ENCODE measurements at regions not wholly inside any gene's neighbourhood (a gene's known extent, or its start where the extent isn't known, plus 50 kb on each side); places are given as distances from the start of the nearest gene placed in this dataset.

GRCh38 chr14:82511399-82511798, 977.7 kb upstream of the SEL1L start:
- BruUV-seq (replicated peaks), result no TSS peak
- no peaks in the 10 kb centered on the region for H3K79me2 ChIP-seq (ENCODE audit: insufficient read depth, low read depth, low read length)
- CTCF ChIA-PET (ENCODE audit: unreplicated experiment), result no interaction called here
- no peak overlapping the region for H3K4me2 ChIP-seq (ENCODE audit: low read length)
- no peaks in the 10 kb centered on the region for H4K20me1 ChIP-seq (ENCODE audit: insufficient read depth, low read length)
- intact Hi-C loops (cut with micrococcal nuclease; ENCODE audit: unreplicated experiment), result no loop called here
- TF ChIP-seq CTCF (conservative IDR thresholded peaks at IDR 0.05; ENCODE audit: low read length) (no peak), EZH2phosphoT487 (IDR thresholded peaks at IDR 0.05; ENCODE audit: borderline replicate concordance, low read depth, low read length) (no peak)
- no peak overlapping the region for H3K27ac ChIP-seq (ENCODE audit: low read depth, low read length, poor library complexity, severe bottlenecking)
- H2AFZ ChIP-seq (ENCODE audit: low read length), result no peak overlapping the region
- no peak overlapping the region for H3K4me3 ChIP-seq (ENCODE audit: low read depth, low read length, poor library complexity, severe bottlenecking)
- no peaks in the 10 kb centered on the region for H3K9me2 ChIP-seq (ENCODE audit: insufficient read depth, low read length)
- H3K4me1 ChIP-seq (ENCODE audit: insufficient read depth, low read length, poor library complexity, severe bottlenecking), result no peaks in the 10 kb centered on the region
- no peaks in the 10 kb centered on the region for H3K9me3 ChIP-seq (ENCODE audit: low read length)
- DNase-seq (ENCODE audit: low spot score), result no peak
- H3K36me3 ChIP-seq (ENCODE audit: insufficient read depth, low read length), result no peaks in the 10 kb centered on the region
- POLR2A ChIA-PET, result no interaction called here

GRCh38 chr14:82520765-82521164, 987.1 kb upstream of the SEL1L start:
- H3K9me2 ChIP-seq (ENCODE audit: insufficient read depth, low read length), result no peaks in the 10 kb centered on the region
- TF ChIP-seq EZH2phosphoT487 (IDR thresholded peaks at IDR 0.05; ENCODE audit: borderline replicate concordance, low read depth, low read length), result no peak
- POLR2A ChIA-PET, result no interaction called here
- H3K9me3 ChIP-seq (ENCODE audit: low read length), result no peaks in the 10 kb centered on the region
- no peak overlapping the region for H3K4me3 ChIP-seq (ENCODE audit: low read depth, low read length, poor library complexity, severe bottlenecking)
- no TSS peak for BruUV-seq (replicated peaks)
- H3K4me1 ChIP-seq (ENCODE audit: insufficient read depth, low read length, poor library complexity, severe bottlenecking), result no peaks in the 10 kb centered on the region
- intact Hi-C loops (cut with micrococcal nuclease; ENCODE audit: unreplicated experiment), result no loop called here
- H3K27ac ChIP-seq (ENCODE audit: low read depth, low read length, poor library complexity, severe bottlenecking), result no peak overlapping the region
- H3K79me2 ChIP-seq (ENCODE audit: insufficient read depth, low read depth, low read length), result no peaks in the 10 kb centered on the region
- H3K36me3 ChIP-seq (ENCODE audit: insufficient read depth, low read length), result no peaks in the 10 kb centered on the region
- DNase-seq (ENCODE audit: low spot score), result no peak
- no peak overlapping the region for H2AFZ ChIP-seq (ENCODE audit: low read length)
- CTCF ChIA-PET (ENCODE audit: unreplicated experiment), result no interaction called here
- H3K4me2 ChIP-seq (ENCODE audit: low read length), result no peak overlapping the region
- H4K20me1 ChIP-seq (ENCODE audit: insufficient read depth, low read length), result no peaks in the 10 kb centered on the region

GRCh38 chr14:82521191-82521590, 987.5 kb upstream of the SEL1L start:
- Histone ChIP-seq H3K79me2 (ENCODE audit: insufficient read depth, low read depth, low read length) (no peaks in the 10 kb centered on the region), H3K9me3 (ENCODE audit: low read length) (no peaks in the 10 kb centered on the region), H3K4me3 (ENCODE audit: low read depth, low read length, poor library complexity, severe bottlenecking) (no peak overlapping the region), H3K4me1 (ENCODE audit: insufficient read depth, low read length, poor library complexity, severe bottlenecking) (no peaks in the 10 kb centered on the region), H3K27ac (ENCODE audit: low read depth, low read length, poor library complexity, severe bottlenecking) (no peak overlapping the region), H2AFZ (ENCODE audit: low read length) (no peak overlapping the region), H3K4me2 (ENCODE audit: low read length) (no peak overlapping the region), H3K9me2 (ENCODE audit: insufficient read depth, low read length) (no peaks in the 10 kb centered on the region), H4K20me1 (ENCODE audit: insufficient read depth, low read length) (no peaks in the 10 kb centered on the region), H3K36me3 (ENCODE audit: insufficient read depth, low read length) (no peaks in the 10 kb centered on the region)
- no peak for DNase-seq (ENCODE audit: low spot score)
- intact Hi-C loops (cut with micrococcal nuclease; ENCODE audit: unreplicated experiment), result no loop called here
- CTCF ChIA-PET (ENCODE audit: unreplicated experiment), result no interaction called here
- TF ChIP-seq CTCF (conservative IDR thresholded peaks at IDR 0.05; ENCODE audit: low read length) (no peak), EZH2phosphoT487 (IDR thresholded peaks at IDR 0.05; ENCODE audit: borderline replicate concordance, low read depth, low read length) (no peak)
- POLR2A ChIA-PET, result no interaction called here
- BruUV-seq (replicated peaks), result no TSS peak

Measured in OCI-LY7 (cell line).